HepG2 (cell line): ENCODE measurements at regions not wholly inside any gene's neighbourhood (a gene's known extent, or its start where the extent isn't known, plus 50 kb on each side); places are given as distances from the start of the nearest gene placed in this dataset.

Source experiments
- EP300 ChIP-seq, 3 experiments: sonication (generic) in 1 of 3; formaldehyde crosslinking in 1 of 3; IDR thresholded peaks; 2 replicates each; pipeline versions ENCODE4 v1.5.1 to v1.6.1; 2011 to 2020; ENCODE audit warnings: low read depth in 2 of 3, low read length in 2 of 3, borderline replicate concordance in 1 of 3, improper control_type of control experiment in 1 of 3, mild to moderate bottlenecking in 1 of 3, missing genetic modification reagents in 1 of 3, moderate library complexity in 1 of 3
- GABPB1 ChIP-seq: IDR thresholded peaks from 2 replicates; pipeline ENCODE4 v1.6.1; 2016; ENCODE audit warnings: mild to moderate bottlenecking, missing genetic modification reagents, moderate library complexity, missing compliant biosample characterization
- MXI1 ChIP-seq: IDR thresholded peaks from 3 replicates; pipeline ENCODE4 v1.6.1; 2012; ENCODE audit warnings: low read depth, low read length, inconsistent platforms, borderline replicate concordance
- NFIC ChIP-seq: IDR thresholded peaks from 2 replicates; pipeline ENCODE4 v1.6.1; 2012; ENCODE audit warnings: mild to moderate bottlenecking, low read length, inconsistent platforms
- NR2C2 ChIP-seq: sonication (generic); formaldehyde crosslinking; IDR thresholded peaks from 2 replicates; pipeline ENCODE4 v1.4.0; 2020; ENCODE audit warnings: missing genetic modification reagents, mild to moderate bottlenecking, moderate library complexity, borderline replicate concordance
- POLR2A ChIP-seq, 2 experiments: IDR thresholded peaks; 2 replicates each; pipeline ENCODE4 v1.6.1; 2011; ENCODE audit warnings: low read depth in 2 of 2, low read length in 2 of 2, mild to moderate bottlenecking in 1 of 2, moderate library complexity in 1 of 2; ENCODE audit not compliant: insufficient read depth in 1 of 2
- SP2 ChIP-seq: sonication (generic); formaldehyde crosslinking; IDR thresholded peaks from 2 replicates; pipeline ENCODE4 v1.5.1; 2020; ENCODE audit warnings: mild to moderate bottlenecking, missing genetic modification reagents
- TAF15 ChIP-seq: fragments of 200-400 bp; formaldehyde crosslinking; IDR thresholded peaks from one replicate; pipeline ENCODE4 v1.6.1; 2018; ENCODE audit warnings: mild to moderate bottlenecking, low read depth, low read length; ENCODE audit not compliant: poor library complexity, severe bottlenecking
- TBX2 ChIP-seq: sonication (generic); formaldehyde crosslinking; IDR thresholded peaks from 2 replicates; pipeline ENCODE4 v1.5.0; 2020; ENCODE audit warnings: missing genetic modification reagents, mild to moderate bottlenecking, borderline replicate concordance
- YEATS2 ChIP-seq: sonication (generic); formaldehyde crosslinking; IDR thresholded peaks from 2 replicates; pipeline ENCODE4 v1.4.0; 2020; ENCODE audit warnings: missing genetic modification reagents, borderline replicate concordance
- ZMYM2 ChIP-seq: sonication (generic); formaldehyde crosslinking; IDR thresholded peaks from 2 replicates; pipeline ENCODE4 v1.8.0; 2022; ENCODE audit warnings: mild to moderate bottlenecking, missing genetic modification reagents
- ZNF124 ChIP-seq: sonication (generic); formaldehyde crosslinking; IDR thresholded peaks from 2 replicates; pipeline ENCODE4 v1.4.0; 2020; ENCODE audit warnings: missing genetic modification reagents
- TF ChIP-seq, protein P1 (sequence below): sonication (generic); formaldehyde crosslinking; IDR thresholded peaks from 2 replicates; pipeline ENCODE4 v1.5.0; 2020; ENCODE audit warnings: mild to moderate bottlenecking, missing genetic modification reagents, moderate library complexity

DNA sequence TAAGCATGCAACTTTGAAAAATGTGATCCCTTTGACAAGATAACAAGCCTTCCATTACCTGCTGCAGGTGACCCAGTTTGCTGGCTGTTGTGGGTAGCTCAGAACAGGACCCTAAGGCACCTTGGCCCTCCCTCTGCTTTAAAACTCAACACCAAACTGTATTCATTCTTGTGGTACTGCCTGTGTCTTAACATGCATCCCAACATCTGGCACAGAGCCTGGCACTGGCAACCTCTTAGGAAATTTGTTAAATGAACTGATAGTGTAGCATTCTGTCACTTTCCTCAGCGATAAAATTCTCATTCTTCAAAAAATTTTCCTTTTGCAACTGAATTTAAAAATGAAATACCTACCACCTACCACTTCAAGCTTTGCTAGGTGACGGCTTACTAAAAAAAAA is 287.3 kb upstream of the ADAMTS9 start:
- no peak for TF ChIP-seq ZNF124
- no peak for TF ChIP-seq YEATS2 (CRISPR knock-in tag)
- TF ChIP-seq GABPB1 (CRISPR knock-in tag), result no peak
- TF ChIP-seq TAF15, result no peak
- no peak for TF ChIP-seq POLR2A (IDR thresholded peaks at IDR 0.05; ENCODE audit: insufficient read depth in 1 of 2, low read depth in 2 of 2, low read length in 2 of 2)
- no peak for TF ChIP-seq NFIC
- no peak for TF ChIP-seq ZMYM2 (CRISPR knock-in tag)
- no peak for TF ChIP-seq SP2 (CRISPR knock-in tag)
- TF ChIP-seq, protein P1, sequence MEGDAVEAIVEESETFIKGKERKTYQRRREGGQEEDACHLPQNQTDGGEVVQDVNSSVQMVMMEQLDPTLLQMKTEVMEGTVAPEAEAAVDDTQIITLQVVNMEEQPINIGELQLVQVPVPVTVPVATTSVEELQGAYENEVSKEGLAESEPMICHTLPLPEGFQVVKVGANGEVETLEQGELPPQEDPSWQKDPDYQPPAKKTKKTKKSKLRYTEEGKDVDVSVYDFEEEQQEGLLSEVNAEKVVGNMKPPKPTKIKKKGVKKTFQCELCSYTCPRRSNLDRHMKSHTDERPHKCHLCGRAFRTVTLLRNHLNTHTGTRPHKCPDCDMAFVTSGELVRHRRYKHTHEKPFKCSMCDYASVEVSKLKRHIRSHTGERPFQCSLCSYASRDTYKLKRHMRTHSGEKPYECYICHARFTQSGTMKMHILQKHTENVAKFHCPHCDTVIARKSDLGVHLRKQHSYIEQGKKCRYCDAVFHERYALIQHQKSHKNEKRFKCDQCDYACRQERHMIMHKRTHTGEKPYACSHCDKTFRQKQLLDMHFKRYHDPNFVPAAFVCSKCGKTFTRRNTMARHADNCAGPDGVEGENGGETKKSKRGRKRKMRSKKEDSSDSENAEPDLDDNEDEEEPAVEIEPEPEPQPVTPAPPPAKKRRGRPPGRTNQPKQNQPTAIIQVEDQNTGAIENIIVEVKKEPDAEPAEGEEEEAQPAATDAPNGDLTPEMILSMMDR (CRISPR knock-in tag), result no peak
- no peak for TF ChIP-seq EP300 (IDR thresholded peaks at IDR 0.05; ENCODE audit: low read depth in 2 of 2, low read length in 2 of 2)
- no peak for TF ChIP-seq EP300 (CRISPR knock-in tag; IDR thresholded peaks at IDR 0.05; ENCODE audit: borderline replicate concordance)
- TF ChIP-seq MXI1, result no peak
- TF ChIP-seq NR2C2, result no peak
- TF ChIP-seq TBX2, result no peak
